IMR-90 (cell line): ENCODE measurements at regions not wholly inside any gene's neighbourhood (a gene's known extent, or its start where the extent isn't known, plus 50 kb on each side); places are given as distances from the start of the nearest gene placed in this dataset.

Experiments used
- ATAC-seq: fragments of 200-7000 bp; cut with Tn5 transposase; 2 replicates; pipeline ENCODE4 v1.9.1; 2020; ENCODE audit warnings: low read depth, mild to moderate bottlenecking, moderate library complexity
- BruUV-seq: library from RNA; stranded (reverse); fragments of 400-500 nt; replicated peaks from 2 replicates; lab custom pipeline; 2021; lab: Mats Ljungman, UMichigan
- CTCF ChIA-PET: fragments of 300-600 bp; formaldehyde crosslinking; extraction: SDS; loops from one replicate; lab custom pipeline; 2021; ENCODE audit warnings: antibody characterized with exemption; lab: Yijun Ruan, JAX
- POLR2A ChIA-PET: fragments of 300-600 bp; sonication (Branson Sonifier 250); formaldehyde crosslinking; loops from one replicate; lab custom pipeline; 2022; ENCODE audit warnings: antibody characterized with exemption; ENCODE audit not compliant: unreplicated experiment; lab: Charles Lee
- DNase-seq: peaks from one replicate; pipeline ENCODE4 v3.0.0; 2013
- H2AFZ ChIP-seq: replicated peaks from 2 replicates; pipeline ENCODE3; 2013; ENCODE audit warnings: low read length, mild to moderate bottlenecking; ENCODE audit not compliant: poor library complexity
- H2AK5ac ChIP-seq: 2 replicates; pipeline ENCODE4 v1.6.1; 2013; ENCODE audit warnings: low read depth, low read length, inconsistent platforms
- H2AK9ac ChIP-seq: replicated peaks from 2 replicates; pipeline ENCODE3; 2013; ENCODE audit warnings: mild to moderate bottlenecking, low read depth, low read length, moderate library complexity; ENCODE audit not compliant: poor library complexity
- H2BK120ac ChIP-seq: 2 replicates; pipeline ENCODE4 v1.6.1; 2013; ENCODE audit warnings: low read depth, low read length, inconsistent platforms
- H2BK15ac ChIP-seq: 3 replicates; pipeline ENCODE4 v1.6.1; 2013; ENCODE audit warnings: low read depth, low read length, inconsistent platforms
- H2BK20ac ChIP-seq: 2 replicates; pipeline ENCODE4 v1.6.1; 2013; ENCODE audit warnings: low read depth, mild to moderate bottlenecking, inconsistent platforms, low read length, moderate library complexity
- H2BK5ac ChIP-seq: 2 replicates; pipeline ENCODE4 v1.6.1; 2013; ENCODE audit warnings: mild to moderate bottlenecking, low read depth, low read length, inconsistent platforms; ENCODE audit not compliant: poor library complexity, severe bottlenecking
- H3K14ac ChIP-seq: replicated peaks from 2 replicates; pipeline ENCODE4 v1.6.1; 2013; ENCODE audit warnings: low read depth, low read length, inconsistent platforms
- H3K18ac ChIP-seq: 2 replicates; pipeline ENCODE4 v1.6.1; 2013; ENCODE audit warnings: low read depth, low read length, control low read depth
- H3K23ac ChIP-seq: 2 replicates; pipeline ENCODE4 v1.6.1; 2013; ENCODE audit warnings: low read depth, low read length, inconsistent platforms
- H3K27ac ChIP-seq: 2 replicates; pipeline ENCODE4 v1.5.1; 2013; ENCODE audit warnings: mild to moderate bottlenecking, control low read depth, low read length; ENCODE audit not compliant: insufficient read depth
- H3K27me3 ChIP-seq: 2 replicates; pipeline ENCODE4 v1.6.1; 2013; ENCODE audit warnings: low read length; ENCODE audit not compliant: control insufficient read depth, insufficient read depth
- H3K36me3 ChIP-seq: 2 replicates; pipeline ENCODE4 v1.6.1; 2013; ENCODE audit warnings: low read length, mixed read lengths; ENCODE audit not compliant: control insufficient read depth, insufficient read depth
- H3K4ac ChIP-seq: 2 replicates; pipeline ENCODE4 v1.6.1; 2013; ENCODE audit warnings: low read depth, low read length, inconsistent platforms
- H3K4me1 ChIP-seq: 2 replicates; pipeline ENCODE4 v1.6.1; 2013; ENCODE audit warnings: low read length, mixed read lengths; ENCODE audit not compliant: control insufficient read depth, insufficient read depth
- H3K4me2 ChIP-seq: 2 replicates; pipeline ENCODE4 v1.6.1; 2013; ENCODE audit warnings: low read depth, mild to moderate bottlenecking, control low read depth, low read length, moderate library complexity
- H3K4me3 ChIP-seq: 2 replicates; pipeline ENCODE4 v1.5.1; 2013; ENCODE audit warnings: low read depth, mild to moderate bottlenecking, control low read depth, low read length, moderate library complexity; ENCODE audit not compliant: insufficient read depth
- H3K56ac ChIP-seq: 2 replicates; pipeline ENCODE4 v1.6.1; 2013; ENCODE audit warnings: low read length, inconsistent platforms; ENCODE audit not compliant: insufficient read depth; ENCODE audit errors: extremely low read depth
- H3K79me1 ChIP-seq, 2 experiments: 2 replicates each; pipeline ENCODE4 v1.6.1; 2013; ENCODE audit warnings: low read length in 2 of 2, inconsistent platforms in 1 of 2, low read depth in 1 of 2
- H3K9ac ChIP-seq: 2 replicates; pipeline ENCODE4 v1.6.1; 2013; ENCODE audit warnings: low read depth, low read length, control low read depth
- H3K9me1 ChIP-seq: 2 replicates; pipeline ENCODE4 v1.6.1; 2013; ENCODE audit warnings: low read length, inconsistent platforms; ENCODE audit not compliant: insufficient read depth
- H3K9me3 ChIP-seq: 2 replicates; pipeline ENCODE4 v1.6.1; 2013; ENCODE audit warnings: low read length; ENCODE audit not compliant: control insufficient read depth, insufficient read depth
- H4K20me1 ChIP-seq: 2 replicates; pipeline ENCODE4 v1.6.1; 2013; ENCODE audit warnings: low read length, inconsistent platforms; ENCODE audit not compliant: insufficient read depth
- H4K5ac ChIP-seq: 2 replicates; pipeline ENCODE4 v1.6.1; 2013; ENCODE audit warnings: mild to moderate bottlenecking, low read depth, low read length, control low read depth
- H4K8ac ChIP-seq, 2 experiments: 2 replicates each; pipeline ENCODE4 v1.6.1; 2013; ENCODE audit warnings: low read depth in 2 of 2, low read length in 2 of 2, control low read depth in 1 of 2, inconsistent platforms in 1 of 2
- H4K91ac ChIP-seq: 2 replicates; pipeline ENCODE4 v1.6.1; 2013; ENCODE audit warnings: low read depth, low read length, inconsistent platforms; ENCODE audit not compliant: insufficient read depth
- MAFK ChIP-seq: IDR thresholded peaks from 2 replicates; pipeline ENCODE4 v1.6.1; 2012; ENCODE audit warnings: low read depth, low read length, improper control_type of control experiment
- whole genome bisulfite sequencing, 2 experiments: methylation state at CpG; one replicate each; pipeline versions ENCODE4 v1.1.5 to v1.1.7; 2013; ENCODE audit warnings: missing lambda C conversion rate in 2 of 2; ENCODE audit not compliant: insufficient read length in 1 of 2; ENCODE audit errors: extremely low coverage in 2 of 2; 5-methylcytosine and 5-hydroxymethylcytosine counted together
- dilution Hi-C: fragments of 300-500 bp; cut with HindIII; formaldehyde crosslinking; loops from one replicate; pipeline ENCODE4 v1.14.3; 2018; ENCODE audit warnings: low sequenced_read_pairs; ENCODE audit not compliant: unreplicated experiment
- in situ Hi-C: fragments of 300-500 bp; cut with MboI; formaldehyde crosslinking; loops from 3 replicates; pipeline ENCODE4 v1.14.3; 2019; ENCODE audit warnings: low sequenced_read_pairs, inconsistent platforms, mixed read lengths
- intact Hi-C: fragments of 100-400 bp; cut with micrococcal nuclease; formaldehyde crosslinking; loops from 2 replicates; pipeline ENCODE4 v1.10.0; 2022
- TF ChIP-seq, protein P1 (sequence below): conservative IDR thresholded peaks from 2 replicates; pipeline ENCODE4 v1.5.1; 2012; ENCODE audit warnings: mild to moderate bottlenecking, low read depth, low read length, improper control_type of control experiment

DNA sequence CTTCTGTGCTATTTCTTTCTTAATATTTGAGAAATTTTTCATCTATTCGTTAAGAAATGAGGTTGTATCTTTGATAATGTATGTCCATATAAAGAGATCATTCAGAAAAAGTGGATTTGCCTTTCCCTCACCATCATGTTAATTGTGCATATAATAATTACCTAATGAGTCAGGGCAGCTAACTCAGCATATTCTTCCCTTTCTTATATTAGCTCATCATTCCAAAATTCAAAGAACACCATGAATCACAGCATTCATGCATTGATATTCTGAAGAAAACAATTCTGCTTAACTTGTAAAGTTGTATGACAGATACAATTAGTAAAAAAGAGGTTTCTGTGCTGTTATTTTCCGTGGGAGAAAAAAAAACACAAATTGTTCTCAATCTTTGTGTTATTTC, 630.6 kb downstream of the TLE1 start:
- Histone ChIP-seq H2BK15ac (no peak overlapping the region), H2AK5ac (no peak overlapping the region), H3K14ac (no peak overlapping the region), H3K9me3 (peaks cover 7% of the 10 kb centered on the region; the same call in 1 of the 2 replicates), H3K18ac (no peak overlapping the region), H3K4me3 (no peak overlapping the region), H4K91ac (no peak overlapping the region), H2BK120ac (no peak overlapping the region), H4K5ac (no peak overlapping the region), H2AK9ac (no peak overlapping the region), H2BK20ac (no peak overlapping the region), H3K4me2 (no peak overlapping the region), H3K56ac (no peak overlapping the region), H3K9ac (no peak overlapping the region), H3K27me3 (no peaks in the 10 kb centered on the region), H2BK5ac (no peak overlapping the region), H3K27ac (no peak overlapping the region), H3K79me1 (no peaks in the 10 kb centered on the region), H3K36me3 (no peaks in the 10 kb centered on the region), H4K8ac (no peak overlapping the region), H3K9me1 (no peaks in the 10 kb centered on the region), H3K4me1 (no peaks in the 10 kb centered on the region), H2AFZ (no peak overlapping the region), H4K20me1 (no peaks in the 10 kb centered on the region), H3K4ac (no peak overlapping the region), H3K23ac (no peak overlapping the region)
- DNase-seq (no peak), ATAC-seq (no peak)
- no TSS peak for BruUV-seq
- dilution Hi-C loops (no loop called here), in situ Hi-C loops (no loop called here), intact Hi-C loops (no loop called here)
- POLR2A ChIA-PET: no interaction called here
- peak; percentile 84 for TF ChIP-seq MAFK
- TF ChIP-seq, protein P1, sequence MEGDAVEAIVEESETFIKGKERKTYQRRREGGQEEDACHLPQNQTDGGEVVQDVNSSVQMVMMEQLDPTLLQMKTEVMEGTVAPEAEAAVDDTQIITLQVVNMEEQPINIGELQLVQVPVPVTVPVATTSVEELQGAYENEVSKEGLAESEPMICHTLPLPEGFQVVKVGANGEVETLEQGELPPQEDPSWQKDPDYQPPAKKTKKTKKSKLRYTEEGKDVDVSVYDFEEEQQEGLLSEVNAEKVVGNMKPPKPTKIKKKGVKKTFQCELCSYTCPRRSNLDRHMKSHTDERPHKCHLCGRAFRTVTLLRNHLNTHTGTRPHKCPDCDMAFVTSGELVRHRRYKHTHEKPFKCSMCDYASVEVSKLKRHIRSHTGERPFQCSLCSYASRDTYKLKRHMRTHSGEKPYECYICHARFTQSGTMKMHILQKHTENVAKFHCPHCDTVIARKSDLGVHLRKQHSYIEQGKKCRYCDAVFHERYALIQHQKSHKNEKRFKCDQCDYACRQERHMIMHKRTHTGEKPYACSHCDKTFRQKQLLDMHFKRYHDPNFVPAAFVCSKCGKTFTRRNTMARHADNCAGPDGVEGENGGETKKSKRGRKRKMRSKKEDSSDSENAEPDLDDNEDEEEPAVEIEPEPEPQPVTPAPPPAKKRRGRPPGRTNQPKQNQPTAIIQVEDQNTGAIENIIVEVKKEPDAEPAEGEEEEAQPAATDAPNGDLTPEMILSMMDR: no peak
- no CpG with 5 or more reads among the region's 2 CpGs for WGBS, 2 experiments
- CTCF ChIA-PET: no interaction called here
